ENCODE measurements at regions not wholly inside any gene's neighbourhood (a gene's known extent, or its start where the extent isn't known, plus 50 kb on each side); places are given as distances from the start of the nearest gene placed in this dataset.

- Histone ChIP-seq H3K14ac (replicated peaks; ENCODE audit: low read depth, low read length) (no peak overlapping the region), H3K4me3 (ENCODE audit: insufficient read depth, low read depth, low read length) (no peak overlapping the region), H3K79me1 (ENCODE audit: low read depth in 1 of 2, low read length in 2 of 2) (no peaks in the 10 kb centered on the region), H3K9me3 (ENCODE audit: control insufficient read depth, insufficient read depth, low read length) (no peaks in the 10 kb centered on the region), H3K23ac (ENCODE audit: low read depth, low read length) (no peak overlapping the region), H3K18ac (ENCODE audit: low read depth, low read length) (no peak overlapping the region), H4K91ac (ENCODE audit: insufficient read depth, low read depth, low read length) (no peak overlapping the region), H3K36me3 (ENCODE audit: control insufficient read depth, insufficient read depth, low read length) (no peaks in the 10 kb centered on the region), H4K20me1 (ENCODE audit: insufficient read depth, low read length) (no peaks in the 10 kb centered on the region), H3K27me3 (ENCODE audit: control insufficient read depth, insufficient read depth, low read length) (no peaks in the 10 kb centered on the region; the same call in 1 of the 2 replicates), H2AK9ac (replicated peaks; ENCODE audit: low read depth, low read length, poor library complexity) (no peak overlapping the region), H3K4me2 (ENCODE audit: low read depth, low read length) (no peak overlapping the region), H2BK20ac (ENCODE audit: low read depth, low read length) (no peak overlapping the region), H4K5ac (ENCODE audit: low read depth, low read length) (no peak overlapping the region), H2AK5ac (ENCODE audit: low read depth, low read length) (no peak overlapping the region), H2BK5ac (ENCODE audit: low read depth, low read length, poor library complexity, severe bottlenecking) (no peak overlapping the region), H3K4me1 (ENCODE audit: control insufficient read depth, insufficient read depth, low read length) (no peaks in the 10 kb centered on the region), H2AFZ (replicated peaks; ENCODE audit: low read length, poor library complexity) (no peak overlapping the region), H4K8ac (ENCODE audit: low read depth in 2 of 2, low read length in 2 of 2) (no peak overlapping the region), H3K4ac (ENCODE audit: low read depth, low read length) (no peak overlapping the region), H3K9ac (ENCODE audit: low read depth, low read length) (no peak overlapping the region), H2BK15ac (ENCODE audit: low read depth, low read length) (no peak overlapping the region), H3K56ac (ENCODE audit: extremely low read depth, insufficient read depth, low read length) (no peak overlapping the region), H2BK120ac (ENCODE audit: low read depth, low read length) (no peak overlapping the region), H3K27ac (ENCODE audit: insufficient read depth, low read length) (no peak overlapping the region), H3K9me1 (ENCODE audit: insufficient read depth, low read length) (no peaks in the 10 kb centered on the region)
- CTCF ChIA-PET: no interaction called here
- dilution Hi-C loops (cut with HindIII; ENCODE audit: low sequenced_read_pairs, unreplicated experiment) (no loop called here), intact Hi-C loops (cut with micrococcal nuclease) (no loop called here), in situ Hi-C loops (cut with MboI; ENCODE audit: low sequenced_read_pairs) (no loop called here)
- POLR2A ChIA-PET (ENCODE audit: unreplicated experiment): no interaction called here
- no peak for DNase-seq
- ATAC-seq (ENCODE audit: low read depth): no peak
- TF ChIP-seq MAZ (IDR thresholded peaks at IDR 0.05; ENCODE audit: borderline replicate concordance, low read depth, low read length) (no peak), RAD21 (IDR thresholded peaks at IDR 0.05; ENCODE audit: low read length) (no peak), CHD1 (IDR thresholded peaks at IDR 0.05; ENCODE audit: low read depth, low read length) (no peak)
- no TSS peak for BruUV-seq (replicated peaks)
- WGBS, 2 experiments (ENCODE audit: extremely low coverage in 2 of 2, insufficient read length in 1 of 2): no CpG with 5 or more reads among the region's 2 CpGs
These were observed 664.1 kb downstream of the EFNB2 start for GRCh38 chr13:105871326-105871725.

Data from IMR-90 (cell line).